ENCODE measurements at regions not wholly inside any gene's neighbourhood (a gene's known extent, or its start where the extent isn't known, plus 50 kb on each side); places are given as distances from the start of the nearest gene placed in this dataset.

DNA sequence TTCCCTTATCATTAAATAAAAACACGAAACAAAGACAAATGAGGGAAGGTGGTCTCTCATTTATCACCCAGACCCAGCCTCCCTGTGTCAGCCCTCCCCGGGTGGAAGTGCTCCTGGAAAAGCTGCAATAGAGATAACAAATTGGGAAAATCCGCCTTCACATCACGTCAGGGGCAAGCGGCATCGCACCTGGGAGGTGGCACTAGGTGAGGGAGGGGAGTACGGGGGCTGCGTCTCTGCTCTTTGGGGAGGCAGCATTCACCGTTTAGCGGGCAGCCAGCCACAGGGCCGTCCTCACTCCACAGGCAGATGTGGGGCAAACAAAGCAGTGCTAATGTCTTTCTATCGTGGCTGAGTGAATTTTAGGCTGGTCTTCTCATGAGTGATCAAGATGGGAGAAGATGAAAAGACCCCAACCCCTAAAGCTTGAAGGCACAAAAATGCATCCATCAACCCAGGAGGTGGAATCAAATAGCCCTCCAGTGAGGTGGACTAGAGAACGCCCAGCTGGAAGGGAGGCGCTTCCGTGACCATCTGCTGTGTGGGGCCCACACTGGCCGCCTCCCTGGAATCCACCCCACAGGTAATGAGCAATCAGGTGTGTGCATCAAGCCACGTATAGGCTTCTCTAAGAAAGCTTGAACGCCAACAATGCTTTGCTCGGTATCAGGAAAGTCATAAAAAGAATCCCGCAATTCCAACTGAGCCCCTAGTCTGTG, 629.5 kb downstream of the BRD1 start:
- TF ChIP-seq, protein P1, sequence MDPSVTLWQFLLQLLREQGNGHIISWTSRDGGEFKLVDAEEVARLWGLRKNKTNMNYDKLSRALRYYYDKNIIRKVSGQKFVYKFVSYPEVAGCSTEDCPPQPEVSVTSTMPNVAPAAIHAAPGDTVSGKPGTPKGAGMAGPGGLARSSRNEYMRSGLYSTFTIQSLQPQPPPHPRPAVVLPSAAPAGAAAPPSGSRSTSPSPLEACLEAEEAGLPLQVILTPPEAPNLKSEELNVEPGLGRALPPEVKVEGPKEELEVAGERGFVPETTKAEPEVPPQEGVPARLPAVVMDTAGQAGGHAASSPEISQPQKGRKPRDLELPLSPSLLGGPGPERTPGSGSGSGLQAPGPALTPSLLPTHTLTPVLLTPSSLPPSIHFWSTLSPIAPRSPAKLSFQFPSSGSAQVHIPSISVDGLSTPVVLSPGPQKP (IDR thresholded peaks at IDR 0.05; ENCODE audit: borderline replicate concordance, low read depth, low read length), result no peak
- TF ChIP-seq, protein P2, sequence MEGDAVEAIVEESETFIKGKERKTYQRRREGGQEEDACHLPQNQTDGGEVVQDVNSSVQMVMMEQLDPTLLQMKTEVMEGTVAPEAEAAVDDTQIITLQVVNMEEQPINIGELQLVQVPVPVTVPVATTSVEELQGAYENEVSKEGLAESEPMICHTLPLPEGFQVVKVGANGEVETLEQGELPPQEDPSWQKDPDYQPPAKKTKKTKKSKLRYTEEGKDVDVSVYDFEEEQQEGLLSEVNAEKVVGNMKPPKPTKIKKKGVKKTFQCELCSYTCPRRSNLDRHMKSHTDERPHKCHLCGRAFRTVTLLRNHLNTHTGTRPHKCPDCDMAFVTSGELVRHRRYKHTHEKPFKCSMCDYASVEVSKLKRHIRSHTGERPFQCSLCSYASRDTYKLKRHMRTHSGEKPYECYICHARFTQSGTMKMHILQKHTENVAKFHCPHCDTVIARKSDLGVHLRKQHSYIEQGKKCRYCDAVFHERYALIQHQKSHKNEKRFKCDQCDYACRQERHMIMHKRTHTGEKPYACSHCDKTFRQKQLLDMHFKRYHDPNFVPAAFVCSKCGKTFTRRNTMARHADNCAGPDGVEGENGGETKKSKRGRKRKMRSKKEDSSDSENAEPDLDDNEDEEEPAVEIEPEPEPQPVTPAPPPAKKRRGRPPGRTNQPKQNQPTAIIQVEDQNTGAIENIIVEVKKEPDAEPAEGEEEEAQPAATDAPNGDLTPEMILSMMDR (conservative IDR thresholded peaks at IDR 0.05; ENCODE audit: low read depth, low read length), result no peak
- no peak for TF ChIP-seq POLR2A (IDR thresholded peaks at IDR 0.05; ENCODE audit: low read depth, low read length)
- TF ChIP-seq, protein P3, sequence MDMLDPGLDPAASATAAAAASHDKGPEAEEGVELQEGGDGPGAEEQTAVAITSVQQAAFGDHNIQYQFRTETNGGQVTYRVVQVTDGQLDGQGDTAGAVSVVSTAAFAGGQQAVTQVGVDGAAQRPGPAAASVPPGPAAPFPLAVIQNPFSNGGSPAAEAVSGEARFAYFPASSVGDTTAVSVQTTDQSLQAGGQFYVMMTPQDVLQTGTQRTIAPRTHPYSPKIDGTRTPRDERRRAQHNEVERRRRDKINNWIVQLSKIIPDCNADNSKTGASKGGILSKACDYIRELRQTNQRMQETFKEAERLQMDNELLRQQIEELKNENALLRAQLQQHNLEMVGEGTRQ (IDR thresholded peaks at IDR 0.05; ENCODE audit: low read depth, low read length), result no peak
- no peak for TF ChIP-seq MAZ (IDR thresholded peaks at IDR 0.05; ENCODE audit: borderline replicate concordance, low read depth, low read length)
- TF ChIP-seq RAD21 (IDR thresholded peaks at IDR 0.05; ENCODE audit: low read length), result no peak
- no peak for TF ChIP-seq MAFK (IDR thresholded peaks at IDR 0.05; ENCODE audit: low read depth, low read length)
- no peak for TF ChIP-seq FOS (IDR thresholded peaks at IDR 0.05; ENCODE audit: low read depth, low read length)
- TF ChIP-seq NFE2L2 (IDR thresholded peaks at IDR 0.05; ENCODE audit: low read depth, low read length), result no peak
- no peak for TF ChIP-seq RFX5 (IDR thresholded peaks at IDR 0.05; ENCODE audit: low read depth, low read length)
- no peak for TF ChIP-seq CHD1 (IDR thresholded peaks at IDR 0.05; ENCODE audit: low read depth, low read length)
- no peak for TF ChIP-seq MXI1 (IDR thresholded peaks at IDR 0.05; ENCODE audit: borderline replicate concordance, low read depth, low read length)
- TF ChIP-seq CEBPB (IDR thresholded peaks at IDR 0.05; ENCODE audit: low read depth, low read length), result no peak

All from IMR-90 (cell line).